ENCODE measurements at regions not wholly inside any gene's neighbourhood (a gene's known extent, or its start where the extent isn't known, plus 50 kb on each side); places are given as distances from the start of the nearest gene placed in this dataset.
"Not testable (repeated sequence)": the region's sequence is repeated elsewhere in the genome, so short reads cannot be mapped to it uniquely, and the experiment has no call there.

- TF ChIP-seq POLR2A (IDR thresholded peaks at IDR 0.05; ENCODE audit: low read length); GATA1 (IDR thresholded peaks at IDR 0.05; ENCODE audit: low read depth, low read length): not testable (repeated sequence)
Observed at GRCh38 chr7:137103526-137103925, 235.1 kb downstream of the CHRM2 start.

Data from erythroblast (primary cell).